ENCODE measurements at regions not wholly inside any gene's neighbourhood (a gene's known extent, or its start where the extent isn't known, plus 50 kb on each side); places are given as distances from the start of the nearest gene placed in this dataset.

DNA sequence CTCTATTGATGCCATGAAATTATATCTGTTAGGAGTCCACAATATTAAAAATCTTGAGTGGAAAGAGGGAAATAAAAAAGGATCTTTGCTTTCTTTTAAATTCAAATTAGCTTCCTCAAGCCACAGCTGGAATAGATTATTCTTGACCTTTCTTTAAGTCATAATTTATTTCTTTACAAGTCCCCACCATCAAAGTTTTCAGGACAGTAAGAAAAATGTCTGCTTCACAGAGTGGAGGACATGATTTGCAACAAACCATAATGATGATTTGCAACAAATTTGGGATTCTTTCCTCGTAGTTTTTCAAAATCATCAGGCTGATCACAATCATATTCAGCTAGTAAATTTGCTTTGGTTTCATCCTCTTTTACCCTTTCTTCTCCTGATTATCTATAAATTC lies 301.8 kb upstream of the NRIP1 start:
- DNase-seq: no peak

More for the DNA sequence above, 301.8 kb upstream of the NRIP1 start:
- Histone ChIP-seq H3K4me2 (ENCODE audit: insufficient read depth, insufficient read length, low read length) (no peak overlapping the region), H2BK120ac (ENCODE audit: low read depth, low read length, poor library complexity, severe bottlenecking) (no peak overlapping the region), H2BK20ac (ENCODE audit: low read depth, low read length, poor library complexity, severe bottlenecking) (no peak overlapping the region), H3K79me1 (ENCODE audit: insufficient read depth, low read depth, low read length, poor library complexity, severe bottlenecking) (no peaks in the 10 kb centered on the region), H3K23me2 (ENCODE audit: insufficient read length, low read depth, low read length, poor library complexity, severe bottlenecking) (no peaks in the 10 kb centered on the region), H3K9me3 (ENCODE audit: control insufficient read depth, low read depth, low read length) (no peaks in the 10 kb centered on the region), H3K23ac (ENCODE audit: insufficient read length, low read depth, low read length) (no peak overlapping the region), H3K4me1 (ENCODE audit: insufficient read depth, low read length) (peaks cover 4% of the 10 kb centered on the region; the same call in 1 of the 2 replicates), H3K27me3 (ENCODE audit: insufficient read depth, low read length) (no peaks in the 10 kb centered on the region), H3K18ac (ENCODE audit: insufficient read length, low read depth, low read length) (no peak overlapping the region), H2AFZ (ENCODE audit: low read length) (no peak overlapping the region), H3K27ac (ENCODE audit: insufficient read length, low read depth, low read length) (no peak overlapping the region), H4K5ac (ENCODE audit: insufficient read length, low read depth, low read length) (no peak overlapping the region), H4K8ac (replicated peaks; ENCODE audit: insufficient read length, low read depth, low read length) (no peak overlapping the region), H4K20me1 (ENCODE audit: control insufficient read depth, insufficient read depth, insufficient read length) (no peaks in the 10 kb centered on the region), H3K4ac (ENCODE audit: low read depth, low read length) (no peak overlapping the region), H3T11ph (ENCODE audit: low read length) (no peak overlapping the region), H2BK15ac (ENCODE audit: low read depth, low read length) (no peak overlapping the region), H2BK12ac (ENCODE audit: insufficient read length, low read depth, low read length) (no peak overlapping the region), H3K79me2 (ENCODE audit: insufficient read depth, low read length) (no peaks in the 10 kb centered on the region), H4K91ac (ENCODE audit: insufficient read length, low read depth, low read length) (no peak overlapping the region), H2AK5ac (ENCODE audit: insufficient read length, low read length) (no peak overlapping the region), H3K56ac (ENCODE audit: insufficient read length, low read depth, low read length) (no peak overlapping the region), H3K14ac (ENCODE audit: insufficient read depth, low read length) (no peak overlapping the region), H2BK5ac (ENCODE audit: insufficient read length, low read length) (no peak overlapping the region), H3K9ac (ENCODE audit: extremely low read depth, insufficient read length, low read length) (no peak overlapping the region)
- peaks cover 2% of the 10 kb centered on the region for H3K27me3 Mint-ChIP-seq (ENCODE audit: low read depth)
- peaks cover 9 to 16% (median 14%) of the 10 kb centered on the region in 3 experiments for H3K36me3 Mint-ChIP-seq (ENCODE audit: insufficient read depth in 1 of 3, low read depth in 3 of 3)
- H3K4me3 Mint-ChIP-seq: peak overlapping the region in 1 of 2 experiments; percentile 12; a peak in 2 of 5 replicates
- TF ChIP-seq, protein P1, sequence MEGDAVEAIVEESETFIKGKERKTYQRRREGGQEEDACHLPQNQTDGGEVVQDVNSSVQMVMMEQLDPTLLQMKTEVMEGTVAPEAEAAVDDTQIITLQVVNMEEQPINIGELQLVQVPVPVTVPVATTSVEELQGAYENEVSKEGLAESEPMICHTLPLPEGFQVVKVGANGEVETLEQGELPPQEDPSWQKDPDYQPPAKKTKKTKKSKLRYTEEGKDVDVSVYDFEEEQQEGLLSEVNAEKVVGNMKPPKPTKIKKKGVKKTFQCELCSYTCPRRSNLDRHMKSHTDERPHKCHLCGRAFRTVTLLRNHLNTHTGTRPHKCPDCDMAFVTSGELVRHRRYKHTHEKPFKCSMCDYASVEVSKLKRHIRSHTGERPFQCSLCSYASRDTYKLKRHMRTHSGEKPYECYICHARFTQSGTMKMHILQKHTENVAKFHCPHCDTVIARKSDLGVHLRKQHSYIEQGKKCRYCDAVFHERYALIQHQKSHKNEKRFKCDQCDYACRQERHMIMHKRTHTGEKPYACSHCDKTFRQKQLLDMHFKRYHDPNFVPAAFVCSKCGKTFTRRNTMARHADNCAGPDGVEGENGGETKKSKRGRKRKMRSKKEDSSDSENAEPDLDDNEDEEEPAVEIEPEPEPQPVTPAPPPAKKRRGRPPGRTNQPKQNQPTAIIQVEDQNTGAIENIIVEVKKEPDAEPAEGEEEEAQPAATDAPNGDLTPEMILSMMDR (conservative IDR thresholded peaks at IDR 0.05): no peak
- peaks cover 13 to 15% of the 10 kb centered on the region in 2 experiments for H3K9me3 Mint-ChIP-seq
- H3K4me1 Mint-ChIP-seq: peaks cover 18 to 29% of the 10 kb centered on the region in 2 experiments
- no CpG with 5 or more reads among the region's 1 CpG for WGBS (ENCODE audit: extremely low coverage, insufficient read length, low lambda C conversion rate)
- peak overlapping the region; percentile 66 to 85 (median 84); a peak in 6 of 7 replicates for H3K27ac Mint-ChIP-seq
